ENCODE measurements at regions not wholly inside any gene's neighbourhood (a gene's known extent, or its start where the extent isn't known, plus 50 kb on each side); places are given as distances from the start of the nearest gene placed in this dataset.

DNA sequence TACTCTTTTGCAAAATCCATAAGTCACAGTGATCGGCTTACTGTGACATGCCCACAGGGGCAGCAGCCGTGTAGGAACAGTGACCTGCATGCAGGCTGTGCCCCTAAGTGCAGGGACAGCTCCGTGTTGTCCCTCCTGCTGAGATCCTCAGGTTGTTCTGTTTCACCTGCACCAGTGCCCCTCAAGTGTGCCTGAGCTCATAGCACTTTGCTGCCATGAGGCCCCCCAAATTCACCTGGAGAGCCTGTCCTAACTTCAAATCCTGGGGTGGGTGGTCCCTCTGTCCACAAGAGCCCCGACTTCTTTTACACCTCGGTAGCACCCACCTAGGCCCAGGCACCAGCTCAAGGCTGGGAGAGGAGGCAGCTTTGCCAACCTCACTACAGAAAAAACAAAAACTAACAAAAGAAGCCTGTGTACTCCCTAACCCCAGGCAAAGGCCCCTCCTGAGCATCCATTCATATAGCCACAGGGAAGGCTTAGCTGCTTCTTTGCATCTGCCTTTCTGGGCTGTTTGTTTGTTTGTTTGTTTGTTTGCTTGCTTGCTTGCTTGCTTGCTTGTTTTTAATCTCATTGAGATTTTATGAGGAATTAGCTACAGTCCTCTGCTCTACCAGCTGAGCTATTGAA, 214.5 kb downstream of the AUH start:
- no peak for DNase-seq (ENCODE audit: low read depth, low spot score)
- in situ Hi-C loops (cut with HindIII; ENCODE audit: low sequenced_read_pairs), result no loop called here
- no peak overlapping the region for H3K4me3 ChIP-seq (ENCODE audit: low read depth, low read length)
- TF ChIP-seq, protein P1, sequence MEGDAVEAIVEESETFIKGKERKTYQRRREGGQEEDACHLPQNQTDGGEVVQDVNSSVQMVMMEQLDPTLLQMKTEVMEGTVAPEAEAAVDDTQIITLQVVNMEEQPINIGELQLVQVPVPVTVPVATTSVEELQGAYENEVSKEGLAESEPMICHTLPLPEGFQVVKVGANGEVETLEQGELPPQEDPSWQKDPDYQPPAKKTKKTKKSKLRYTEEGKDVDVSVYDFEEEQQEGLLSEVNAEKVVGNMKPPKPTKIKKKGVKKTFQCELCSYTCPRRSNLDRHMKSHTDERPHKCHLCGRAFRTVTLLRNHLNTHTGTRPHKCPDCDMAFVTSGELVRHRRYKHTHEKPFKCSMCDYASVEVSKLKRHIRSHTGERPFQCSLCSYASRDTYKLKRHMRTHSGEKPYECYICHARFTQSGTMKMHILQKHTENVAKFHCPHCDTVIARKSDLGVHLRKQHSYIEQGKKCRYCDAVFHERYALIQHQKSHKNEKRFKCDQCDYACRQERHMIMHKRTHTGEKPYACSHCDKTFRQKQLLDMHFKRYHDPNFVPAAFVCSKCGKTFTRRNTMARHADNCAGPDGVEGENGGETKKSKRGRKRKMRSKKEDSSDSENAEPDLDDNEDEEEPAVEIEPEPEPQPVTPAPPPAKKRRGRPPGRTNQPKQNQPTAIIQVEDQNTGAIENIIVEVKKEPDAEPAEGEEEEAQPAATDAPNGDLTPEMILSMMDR (IDR thresholded peaks at IDR 0.05; ENCODE audit: low read depth, low read length), result no peak

DNA sequence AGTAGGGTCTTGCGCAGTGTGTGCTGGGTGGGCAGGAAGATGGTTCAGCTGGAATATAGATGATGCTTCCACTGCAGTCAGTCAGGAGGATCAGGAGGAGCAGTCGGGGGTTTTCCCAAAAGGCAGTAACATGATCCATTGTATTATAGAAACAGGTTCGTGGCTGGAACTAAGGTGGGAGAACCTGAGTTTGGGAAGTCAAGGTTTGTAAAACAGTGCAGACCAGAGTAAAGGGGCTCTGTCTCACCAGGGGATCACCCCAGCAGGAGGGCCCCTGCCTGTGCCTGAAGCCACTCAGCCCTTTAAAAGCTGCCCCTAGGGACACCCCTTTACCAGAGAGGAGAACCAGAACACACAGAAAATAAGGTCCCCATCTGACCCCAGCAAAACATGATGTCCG, 213.4 kb downstream of the AUH start:
- no peak overlapping the region for H3K4me3 ChIP-seq (ENCODE audit: low read depth, low read length)
- DNase-seq (ENCODE audit: low read depth, low spot score), result no peak
- in situ Hi-C loops (cut with HindIII; ENCODE audit: low sequenced_read_pairs), result no loop called here
- TF ChIP-seq, protein P1 (IDR thresholded peaks at IDR 0.05; ENCODE audit: low read depth, low read length), result no peak

DNA sequence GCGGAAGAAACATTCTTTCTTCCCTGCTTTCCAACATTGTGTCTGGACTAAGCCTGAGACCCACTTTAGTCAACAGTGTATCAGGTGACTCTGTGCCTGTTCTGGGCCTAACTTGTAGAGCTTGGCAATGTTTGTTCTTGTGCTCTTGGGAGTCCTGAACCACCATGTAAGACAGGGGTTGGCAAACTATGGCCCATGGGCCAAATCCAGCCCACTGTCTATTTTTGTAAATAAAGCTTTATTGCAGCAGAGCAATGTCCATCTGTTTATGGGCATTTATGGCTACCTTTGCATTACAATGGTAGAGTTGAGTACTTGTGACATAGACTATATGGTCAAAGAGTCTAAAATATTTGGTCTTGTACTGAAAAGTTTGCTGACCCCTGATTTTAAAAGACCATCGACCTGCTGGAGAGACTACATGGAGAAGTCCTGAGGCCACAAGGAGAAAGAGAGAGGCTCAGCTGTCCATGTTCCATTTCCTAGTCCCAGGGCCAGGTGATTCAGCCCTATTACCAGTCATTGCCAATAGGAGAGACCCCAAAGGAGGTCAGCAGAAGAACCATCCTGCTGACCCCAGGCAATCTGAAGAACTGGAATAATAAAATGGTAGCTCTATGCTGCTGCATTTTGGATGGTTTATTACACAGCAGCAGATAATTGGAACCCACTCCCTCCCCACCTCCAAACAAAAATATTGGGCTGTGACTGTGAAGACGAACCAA, 211.3 kb downstream of the AUH start:
- in situ Hi-C loops (cut with HindIII; ENCODE audit: low sequenced_read_pairs), result no loop called here
- TF ChIP-seq, protein P1 (IDR thresholded peaks at IDR 0.05; ENCODE audit: low read depth, low read length), result no peak
- H3K4me3 ChIP-seq (ENCODE audit: low read depth, low read length), result no peak overlapping the region
- no peak for DNase-seq (ENCODE audit: low read depth, low spot score)

DNA sequence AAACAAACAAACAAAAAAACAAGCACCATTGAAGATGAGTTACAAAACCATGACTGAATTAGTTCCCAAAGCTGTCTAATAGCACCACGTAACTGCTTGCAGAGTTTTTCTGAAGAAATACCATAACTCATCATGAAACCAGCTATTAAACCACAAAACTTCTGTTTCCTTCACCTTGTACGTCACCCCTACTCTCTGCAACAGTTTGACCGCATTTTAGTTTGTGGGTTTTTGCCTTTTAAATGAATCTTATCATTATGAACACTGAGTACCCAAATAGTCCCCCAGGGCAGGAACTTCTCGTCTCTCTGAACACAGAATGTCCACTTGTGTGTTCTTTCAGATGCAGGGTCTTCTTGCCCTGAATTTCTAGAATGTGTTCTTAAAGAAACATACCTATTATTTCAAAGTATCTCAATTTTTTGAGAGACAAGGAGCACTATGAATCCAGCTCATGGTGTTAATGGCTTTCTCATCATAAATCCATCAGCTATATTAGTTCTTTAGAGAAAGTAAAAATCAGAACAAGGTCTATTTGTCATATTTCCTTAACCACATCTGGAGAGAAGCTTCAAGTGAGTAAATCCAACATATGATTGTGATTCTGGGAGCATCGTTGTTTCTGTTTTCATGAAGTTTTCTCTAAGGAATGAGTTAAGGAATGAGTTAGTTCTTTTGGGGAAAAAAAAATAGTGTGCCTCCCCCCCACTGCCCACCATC, 210.6 kb downstream of the AUH start:
- H3K4me3 ChIP-seq (ENCODE audit: low read depth, low read length), result no peak overlapping the region
- in situ Hi-C loops (cut with HindIII; ENCODE audit: low sequenced_read_pairs), result no loop called here
- peak; percentile 93 for DNase-seq (ENCODE audit: low read depth, low spot score)
- TF ChIP-seq, protein P1 (IDR thresholded peaks at IDR 0.05; ENCODE audit: low read depth, low read length), result no peak

DNA sequence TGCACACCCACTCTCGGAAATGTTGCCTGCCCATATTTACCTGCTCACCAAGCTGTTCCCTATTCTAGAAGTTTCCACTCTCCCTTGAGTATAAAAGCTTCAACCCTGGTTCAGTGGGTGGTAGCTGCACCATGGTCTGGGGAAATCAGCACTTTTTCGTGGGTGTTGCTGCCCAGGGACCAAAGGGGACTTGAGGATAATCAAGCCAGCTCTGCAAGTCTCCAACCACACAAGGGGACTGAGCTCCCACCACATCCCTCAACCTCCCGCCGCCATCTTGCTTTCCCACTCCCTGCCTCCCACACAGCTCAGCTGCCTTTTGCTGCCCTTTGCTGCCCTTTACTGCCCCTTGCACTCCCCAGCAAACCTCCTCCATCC, 210.0 kb downstream of the AUH start:
- in situ Hi-C loops (cut with HindIII; ENCODE audit: low sequenced_read_pairs), result no loop called here

DNA sequence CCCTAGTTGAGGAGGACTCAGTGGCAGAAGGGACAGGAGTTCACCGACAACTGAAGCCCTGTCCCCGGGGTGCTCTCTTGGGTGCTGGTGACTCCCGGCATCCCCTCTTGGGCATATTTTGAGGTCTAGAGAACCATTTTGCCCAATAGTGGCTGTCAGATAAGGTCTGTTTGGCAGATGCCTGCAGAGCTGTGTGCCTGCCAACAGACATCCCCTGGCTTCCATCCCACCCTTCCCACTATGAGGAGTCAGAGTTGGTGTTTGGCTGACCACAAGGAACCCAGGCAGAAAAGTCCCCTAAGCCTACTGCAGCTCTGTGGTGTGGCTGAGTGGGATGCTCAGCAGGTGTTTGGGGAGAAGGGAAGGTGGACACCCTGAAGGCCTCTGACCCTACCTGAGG, 207.0 kb downstream of the AUH start:
- H3K4me3 ChIP-seq (ENCODE audit: low read depth, low read length), result no peak overlapping the region
- DNase-seq (ENCODE audit: low read depth, low spot score), result no peak
- in situ Hi-C loops (cut with HindIII; ENCODE audit: low sequenced_read_pairs), result no loop called here
- TF ChIP-seq, protein P1 (IDR thresholded peaks at IDR 0.05; ENCODE audit: low read depth, low read length), result no peak

More for the DNA sequence above, 210.0 kb downstream of the AUH start:
- TF ChIP-seq, protein P1 (IDR thresholded peaks at IDR 0.05; ENCODE audit: low read depth, low read length), result no peak
- no peak overlapping the region for H3K4me3 ChIP-seq (ENCODE audit: low read depth, low read length)
- DNase-seq (ENCODE audit: low read depth, low spot score), result no peak

Measured in astrocyte of the spinal cord (primary cell).